A549 (cell line): ENCODE measurements at regions not wholly inside any gene's neighbourhood (a gene's known extent, or its start where the extent isn't known, plus 50 kb on each side); places are given as distances from the start of the nearest gene placed in this dataset.

Source experiments
- ATAC-seq, 2 experiments: fragments of 200-7000 bp in 1 of 2; fragments of >200 bp in 1 of 2; cut with Nextera tagmentation in 1 of 2; cut with Tn5 transposase in 1 of 2; 3 replicates each; pipeline versions ENCODE4 v1.8.0 to v1.9.1; 2018 to 2020; ENCODE audit warnings: mild to moderate bottlenecking in 1 of 2, moderate library complexity in 1 of 2
- CTCF ChIA-PET: fragments of 300-600 bp; sonication (Branson Sonifier 250); formaldehyde crosslinking; extraction: SDS; loops from one replicate; lab custom pipeline; 2021; ENCODE audit warnings: antibody characterized with exemption, inconsistent platforms; lab: Yijun Ruan, JAX
- POLR2A ChIA-PET: fragments of 350-600 bp; formaldehyde crosslinking; extraction: SDS; loops from one replicate; lab custom pipeline; 2021; ENCODE audit warnings: antibody characterized with exemption, inconsistent platforms; lab: Yijun Ruan, JAX
- DNase-seq, 2 experiments: peaks; one replicate each; pipeline versions ENCODE4 v3.0.0 to v3.0.0-alpha.2; 2011 to 2016; ENCODE audit warnings: low read depth in 1 of 2, low spot score in 1 of 2
- FAIRE-seq: peaks from 2 replicates; lab custom pipeline; 2011; peaks lifted over from hg19 to GRCh38; lab: Jason Lieb, UNC
- H3K27ac ChIP-seq, 2 experiments: fragments of >200 bp; sonication (Bioruptor Twin); formaldehyde crosslinking; 3 replicates each; pipeline ENCODE4 v1.5.1; 2016 to 2017
- H3K4me1 ChIP-seq: fragments of >200 bp; sonication (Bioruptor Twin); formaldehyde crosslinking; 3 replicates; pipeline ENCODE4 v1.6.1; 2016
- H3K4me2 ChIP-seq: fragments of >200 bp; sonication (Bioruptor Twin); formaldehyde crosslinking; 3 replicates; pipeline ENCODE4 v1.6.1; 2016
- H3K4me3 ChIP-seq: fragments of >200 bp; sonication (Bioruptor Twin); formaldehyde crosslinking; 3 replicates; pipeline ENCODE4 v1.5.1; 2016
- H3K9me3 ChIP-seq: fragments of >200 bp; sonication (Bioruptor Twin); formaldehyde crosslinking; 3 replicates; pipeline ENCODE4 v1.6.1; 2016
- BCL3 ChIP-seq: fragments of >200 bp; sonication (Bioruptor Twin); formaldehyde crosslinking; IDR thresholded peaks from 3 replicates; pipeline ENCODE4 v1.6.1; 2016
- BHLHE40 ChIP-seq: IDR thresholded peaks from 2 replicates; pipeline ENCODE4 v1.6.1; 2012; ENCODE audit warnings: low read depth, low read length, inconsistent platforms
- CTCF ChIP-seq: fragments of >200 bp; sonication (Bioruptor Twin); formaldehyde crosslinking; IDR thresholded peaks from 3 replicates; pipeline ENCODE4 v1.5.1; 2016
- E2F6 ChIP-seq: IDR thresholded peaks from 2 replicates; pipeline ENCODE4 v1.6.1; 2012; ENCODE audit warnings: low read depth, borderline replicate concordance
- ELK1 ChIP-seq: fragments of 150-350 bp; IDR thresholded peaks from 2 replicates; pipeline ENCODE4 v1.6.1; 2014; ENCODE audit warnings: low read depth, mild to moderate bottlenecking, low read length
- FOSB ChIP-seq: fragments of 250-450 bp; sonication (Bioruptor Pico); IDR thresholded peaks from 2 replicates; pipeline ENCODE4 v1.5.0; 2020; ENCODE audit warnings: mild to moderate bottlenecking, moderate library complexity
- FOXS1 ChIP-seq: fragments of 250-450 bp; sonication (Bioruptor Pico); IDR thresholded peaks from 2 replicates; pipeline ENCODE4 v1.5.0; 2020; ENCODE audit warnings: mild to moderate bottlenecking, moderate library complexity
- GATA3 ChIP-seq: IDR thresholded peaks from 2 replicates; pipeline ENCODE4 v1.6.1; 2012; ENCODE audit warnings: borderline replicate concordance
- HDAC2 ChIP-seq: fragments of 200-600 bp; sonication (generic); IDR thresholded peaks from 2 replicates; pipeline ENCODE4 v1.6.1; 2016
- HMGXB4 ChIP-seq: fragments of 250-450 bp; sonication (Bioruptor Pico); IDR thresholded peaks from 2 replicates; pipeline ENCODE4 v1.5.0; 2021; ENCODE audit warnings: mild to moderate bottlenecking, moderate library complexity, borderline replicate concordance
- HOXB13 ChIP-seq: fragments of 250-450 bp; sonication (Bioruptor Pico); IDR thresholded peaks from 2 replicates; pipeline ENCODE4 v1.5.0; 2020; ENCODE audit warnings: low read depth, mild to moderate bottlenecking, moderate library complexity
- HOXB5 ChIP-seq: fragments of 250-450 bp; sonication (Bioruptor Pico); IDR thresholded peaks from 2 replicates; pipeline ENCODE4 v1.5.0; 2020; ENCODE audit warnings: mild to moderate bottlenecking, moderate library complexity
- KDM1A ChIP-seq: fragments of 200-600 bp; sonication (generic); IDR thresholded peaks from 2 replicates; pipeline ENCODE4 v1.6.1; 2016; ENCODE audit warnings: low read depth, mild to moderate bottlenecking
- MAFK ChIP-seq: fragments of 450-650 bp; IDR thresholded peaks from 2 replicates; pipeline ENCODE4 v1.6.1; 2014; ENCODE audit not compliant: partially characterized antibody
- MAX ChIP-seq: IDR thresholded peaks from 2 replicates; pipeline ENCODE4 v1.6.1; 2012
- MAZ ChIP-seq: fragments of 150-350 bp; IDR thresholded peaks from 2 replicates; pipeline ENCODE4 v1.6.1; 2014; ENCODE audit warnings: antibody characterized with exemption, low read depth, low read length, borderline replicate concordance
- NPAS2 ChIP-seq: fragments of 250-450 bp; sonication (Bioruptor Pico); IDR thresholded peaks from 2 replicates; pipeline ENCODE4 v1.8.0; 2022; ENCODE audit warnings: mild to moderate bottlenecking, moderate library complexity, borderline replicate concordance
- NR3C1 ChIP-seq: fragments of >200 bp; sonication (Bioruptor Twin); formaldehyde crosslinking; IDR thresholded peaks from 3 replicates; pipeline ENCODE4 v1.6.1; 2017
- RAD21 ChIP-seq, 2 experiments: fragments of >200 bp in 1 of 2; sonication (Bioruptor Twin) in 1 of 2; formaldehyde crosslinking in 1 of 2; IDR thresholded peaks in 1 of 2; conservative IDR thresholded peaks in 1 of 2; 2 replicates in 1 of 2; 3 replicates in 1 of 2; pipeline ENCODE4 v1.6.1; 2012 to 2018; ENCODE audit warnings: inconsistent platforms in 1 of 2
- TP53 ChIP-seq: fragments of 250-450 bp; sonication (Bioruptor Pico); IDR thresholded peaks from 2 replicates; pipeline ENCODE4 v1.5.0; 2021; ENCODE audit warnings: mild to moderate bottlenecking, moderate library complexity
- ZC3H11A ChIP-seq: fragments of 450-650 bp; IDR thresholded peaks from 2 replicates; pipeline ENCODE4 v1.6.1; 2014; ENCODE audit warnings: antibody characterized with exemption, mild to moderate bottlenecking
- ZFP36 ChIP-seq: fragments of 450-650 bp; IDR thresholded peaks from 2 replicates; pipeline ENCODE4 v1.6.1; 2014; ENCODE audit warnings: borderline replicate concordance; ENCODE audit not compliant: partially characterized antibody
- ZSCAN20 ChIP-seq: fragments of 250-450 bp; sonication (Bioruptor Pico); IDR thresholded peaks from 2 replicates; pipeline ENCODE4 v1.8.0; 2022; ENCODE audit warnings: mild to moderate bottlenecking, moderate library complexity
- WGBS: methylation state at CpG from one replicate; pipeline ENCODE4 v1.1.6; 2017; ENCODE audit errors: missing lambda C conversion rate; 5-methylcytosine and 5-hydroxymethylcytosine counted together
- TF ChIP-seq, protein P1 (sequence below): fragments of 450-650 bp; IDR thresholded peaks from 2 replicates; pipeline ENCODE4 v1.6.1; 2014; ENCODE audit warnings: antibody characterized with exemption

DNA sequence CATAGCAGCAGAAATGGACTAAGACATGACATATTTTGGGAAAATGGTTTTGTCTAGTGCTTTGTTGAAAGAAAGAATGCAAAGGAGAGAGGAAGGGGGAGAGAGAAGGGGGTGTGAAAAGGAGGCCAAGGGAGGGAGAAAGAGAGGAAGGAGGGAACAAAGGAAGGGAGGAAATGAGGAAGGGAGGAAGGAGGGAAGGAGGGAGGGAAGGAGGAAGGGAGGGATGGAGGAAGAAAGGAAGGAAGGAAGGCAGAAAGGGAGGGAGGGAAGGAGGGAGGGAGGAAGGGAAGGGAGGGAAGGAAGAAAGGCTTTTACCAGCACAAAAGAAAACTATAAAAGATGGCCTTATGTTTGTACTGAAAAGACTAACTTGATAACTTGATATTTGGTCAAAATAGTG is 65.1 kb upstream of the ST8SIA6 start:
- H3K4me2 ChIP-seq, result no peak overlapping the region
- DNase-seq, result no peak
- CTCF ChIA-PET, result no interaction called here
- H3K4me3 ChIP-seq, result no peak overlapping the region
- no peak overlapping the region for H3K27ac ChIP-seq
- no peak for FAIRE-seq
- ATAC-seq, result no peak
- TF ChIP-seq HOXB13 (CRISPR knock-in tag) (no peak), KDM1A (no peak), HMGXB4 (no peak), ZFP36 (no peak), FOSB (CRISPR knock-in tag) (no peak), GATA3 (no peak), HOXB5 (no peak), RAD21 (conservative IDR thresholded peaks at IDR 0.05 in 1 of 2, IDR thresholded peaks at IDR 0.05 in 1 of 2) (no peak), NR3C1 (no peak), ZSCAN20 (CRISPR knock-in tag) (no peak), ZC3H11A (no peak), TP53 (CRISPR knock-in tag) (no peak), MAZ (no peak), HDAC2 (no peak), ELK1 (no peak)
- TF ChIP-seq, protein P1, sequence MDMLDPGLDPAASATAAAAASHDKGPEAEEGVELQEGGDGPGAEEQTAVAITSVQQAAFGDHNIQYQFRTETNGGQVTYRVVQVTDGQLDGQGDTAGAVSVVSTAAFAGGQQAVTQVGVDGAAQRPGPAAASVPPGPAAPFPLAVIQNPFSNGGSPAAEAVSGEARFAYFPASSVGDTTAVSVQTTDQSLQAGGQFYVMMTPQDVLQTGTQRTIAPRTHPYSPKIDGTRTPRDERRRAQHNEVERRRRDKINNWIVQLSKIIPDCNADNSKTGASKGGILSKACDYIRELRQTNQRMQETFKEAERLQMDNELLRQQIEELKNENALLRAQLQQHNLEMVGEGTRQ, result no peak
- no peaks in the 10 kb centered on the region for H3K4me1 ChIP-seq
- no peaks in the 10 kb centered on the region for H3K9me3 ChIP-seq
- POLR2A ChIA-PET, result no interaction called here

GRCh38 chr10:17518338-17518737 is 63.9 kb upstream of the ST8SIA6 start:
- FAIRE-seq, result no peak
- CTCF ChIA-PET, result interaction anchor here (0.6 kb wide), 1 partner anchor 122 kb away, joined by 4 read pairs; no protein-coding TSS in a partner anchor
- WGBS, result 90% methylated on average over 7 of the region's 7 CpGs

More at GRCh38 chr10:17518338-17518737, 63.9 kb upstream of the ST8SIA6 start:
- Histone ChIP-seq H3K4me1 (peaks cover 4% of the 10 kb centered on the region), H3K4me2 (no peak overlapping the region), H3K9me3 (no peaks in the 10 kb centered on the region), H3K27ac (no peak overlapping the region)
- DNase-seq (no peak), ATAC-seq (no peak)
- TF ChIP-seq NPAS2 (CRISPR knock-in tag), result no peak
- no peak for TF ChIP-seq MAFK
- no peak for TF ChIP-seq FOXS1
- TF ChIP-seq MAX, result no peak
- no peak for TF ChIP-seq CTCF
- no peak for TF ChIP-seq E2F6
- no peak for TF ChIP-seq BHLHE40
- no peak for TF ChIP-seq BCL3
- TF ChIP-seq, all 56 proteins: peak for 0
- POLR2A ChIA-PET, result no interaction called here
- no peak overlapping the region for H3K4me3 ChIP-seq
